Activated CD4-positive, alpha-beta T cell treated with anti-CD3 and anti-CD28 coated beads, Interleukin-2, amount 10 ng/mL, durations not matched to agents 7 days and 5 days (primary cell): ENCODE measurements at regions not wholly inside any gene's neighbourhood (a gene's known extent, or its start where the extent isn't known, plus 50 kb on each side); places are given as distances from the start of the nearest gene placed in this dataset.
"Not testable (repeated sequence)": the region's sequence is repeated elsewhere in the genome, so short reads cannot be mapped to it uniquely, and the experiment has no call there.

Experiments
- CTCF ChIA-PET: fragments of 350-600 bp; sonication (Branson Sonifier 250); formaldehyde crosslinking; loops from one replicate; lab custom pipeline; 2021; ENCODE audit warnings: antibody characterized with exemption; lab: Charles Lee
- POLR2A ChIA-PET: fragments of 350-600 bp; sonication (Branson Sonifier 250); formaldehyde crosslinking; loops from one replicate; lab custom pipeline; 2021; ENCODE audit warnings: antibody characterized with exemption; lab: Charles Lee
- DNase-seq: peaks from one replicate; pipeline ENCODE4 v3.0.0-alpha.2; 2020
- H3K27ac Mint-ChIP-seq: one replicate; pipeline ENCODE4 v1.8.0; 2021; ENCODE audit warnings: mild to moderate bottlenecking, moderate library complexity, mixed read lengths
- H3K27me3 Mint-ChIP-seq: one replicate; pipeline ENCODE4 v1.8.0; 2021; ENCODE audit warnings: mixed read lengths
- H3K36me3 Mint-ChIP-seq: one replicate; pipeline ENCODE4 v1.8.0; 2021; ENCODE audit warnings: low read depth, mixed read lengths
- H3K4me1 Mint-ChIP-seq: one replicate; pipeline ENCODE4 v1.8.0; 2021; ENCODE audit warnings: mixed read lengths
- H3K4me3 Mint-ChIP-seq: one replicate; pipeline ENCODE4 v1.8.0; 2021; ENCODE audit warnings: mild to moderate bottlenecking, moderate library complexity, mixed read lengths
- H3K9me3 Mint-ChIP-seq: one replicate; pipeline ENCODE4 v1.8.0; 2021; ENCODE audit warnings: mixed read lengths

- POLR2A ChIA-PET = no interaction called here
- Mint-ChIP-seq H3K27me3 (no peaks in the 10 kb centered on the region), H3K4me3 (no peak overlapping the region), H3K4me1 (no peaks in the 10 kb centered on the region), H3K9me3 (peaks cover 4% of the 10 kb centered on the region), H3K36me3 (no peaks in the 10 kb centered on the region), H3K27ac (no peak overlapping the region)
- no peak for DNase-seq
- CTCF ChIA-PET = no interaction called here
These were observed 622.2 kb downstream of the CDH9 start for GRCh38 chr5:26415987-26416779.

GRCh38 chr5:26390608-26391007, 647.8 kb downstream of the CDH9 start:
- no peak overlapping the region for H3K4me3 Mint-ChIP-seq
- DNase-seq = no peak
- no peaks in the 10 kb centered on the region for H3K4me1 Mint-ChIP-seq
- no peaks in the 10 kb centered on the region for H3K27me3 Mint-ChIP-seq
- POLR2A ChIA-PET = no interaction called here
- no peaks in the 10 kb centered on the region for H3K36me3 Mint-ChIP-seq
- H3K27ac Mint-ChIP-seq = no peak overlapping the region
- peaks cover 8% of the 10 kb centered on the region for H3K9me3 Mint-ChIP-seq
- CTCF ChIA-PET = no interaction called here

GRCh38 chr5:26388976-26389375, 649.4 kb downstream of the CDH9 start:
- no peaks in the 10 kb centered on the region for H3K36me3 Mint-ChIP-seq
- H3K27me3 Mint-ChIP-seq = no peaks in the 10 kb centered on the region
- H3K27ac Mint-ChIP-seq = no peak overlapping the region
- ChIA-PET CTCF (no interaction called here), POLR2A (no interaction called here)
- DNase-seq = no peak
- H3K4me1 Mint-ChIP-seq = no peaks in the 10 kb centered on the region
- H3K9me3 Mint-ChIP-seq = peaks cover 6% of the 10 kb centered on the region
- no peak overlapping the region for H3K4me3 Mint-ChIP-seq

- Mint-ChIP-seq H3K4me1 (no peaks in the 10 kb centered on the region), H3K4me3 (no peak overlapping the region), H3K36me3 (no peaks in the 10 kb centered on the region), H3K27ac (no peak overlapping the region), H3K27me3 (no peaks in the 10 kb centered on the region), H3K9me3 (peaks cover 6% of the 10 kb centered on the region)
- no peak for DNase-seq
- POLR2A ChIA-PET = no interaction called here
- CTCF ChIA-PET = no interaction called here
These were observed 651.9 kb downstream of the CDH9 start for GRCh38 chr5:26386532-26386931.

GRCh38 chr5:26364624-26365023, 673.8 kb downstream of the CDH9 start:
- DNase-seq, H3K4me1 Mint-ChIP-seq, H3K4me3 Mint-ChIP-seq, POLR2A ChIA-PET, CTCF ChIA-PET, H3K27ac Mint-ChIP-seq, H3K36me3 Mint-ChIP-seq, H3K27me3 Mint-ChIP-seq: not testable (repeated sequence)
- H3K9me3 Mint-ChIP-seq = peaks cover 16% of the 10 kb centered on the region

GRCh38 chr5:26343801-26344325, 694.5 kb downstream of the CDH9 start:
- CTCF ChIA-PET = interaction anchor here (1.4 kb wide), 1 partner anchor 12 kb away, joined by 3 read pairs; no protein-coding TSS in a partner anchor
- H3K27ac Mint-ChIP-seq = no peak overlapping the region
- no peaks in the 10 kb centered on the region for H3K36me3 Mint-ChIP-seq
- POLR2A ChIA-PET = no interaction called here
- H3K9me3 Mint-ChIP-seq = peaks cover 14% of the 10 kb centered on the region
- no peak for DNase-seq
- no peak overlapping the region for H3K4me3 Mint-ChIP-seq
- no peaks in the 10 kb centered on the region for H3K27me3 Mint-ChIP-seq
- no peaks in the 10 kb centered on the region for H3K4me1 Mint-ChIP-seq

GRCh38 chr5:26339576-26339975, 698.8 kb downstream of the CDH9 start:
- Mint-ChIP-seq H3K36me3 (no peaks in the 10 kb centered on the region), H3K27ac (no peak overlapping the region), H3K4me1 (no peaks in the 10 kb centered on the region), H3K9me3 (peaks cover 28% of the 10 kb centered on the region), H3K4me3 (no peak overlapping the region), H3K27me3 (no peaks in the 10 kb centered on the region)
- POLR2A ChIA-PET = no interaction called here
- DNase-seq = no peak
- CTCF ChIA-PET = no interaction called here

GRCh38 chr5:26329562-26330189, 708.7 kb downstream of the CDH9 start:
- H3K4me1 Mint-ChIP-seq = no peaks in the 10 kb centered on the region
- POLR2A ChIA-PET = no interaction called here

GRCh38 chr5:26326153-26326759, 712.1 kb downstream of the CDH9 start:
- Mint-ChIP-seq H3K27ac (no peak overlapping the region), H3K9me3 (peaks cover 2% of the 10 kb centered on the region), H3K27me3 (no peaks in the 10 kb centered on the region), H3K4me1 (no peaks in the 10 kb centered on the region), H3K36me3 (no peaks in the 10 kb centered on the region), H3K4me3 (no peak overlapping the region)
- DNase-seq = no peak
- ChIA-PET POLR2A (no interaction called here), CTCF (no interaction called here)

More at GRCh38 chr5:26329562-26330189, 708.7 kb downstream of the CDH9 start:
- Mint-ChIP-seq H3K27me3 (no peaks in the 10 kb centered on the region), H3K27ac (no peak overlapping the region), H3K36me3 (no peaks in the 10 kb centered on the region), H3K4me3 (no peak overlapping the region), H3K9me3 (peaks cover 2% of the 10 kb centered on the region)
- CTCF ChIA-PET = no interaction called here
- DNase-seq = no peak

GRCh38 chr5:26325432-26325831, 713.0 kb downstream of the CDH9 start:
- DNase-seq, CTCF ChIA-PET, H3K4me1 Mint-ChIP-seq, H3K4me3 Mint-ChIP-seq, H3K27me3 Mint-ChIP-seq, POLR2A ChIA-PET, H3K36me3 Mint-ChIP-seq, H3K9me3 Mint-ChIP-seq, H3K27ac Mint-ChIP-seq: not testable (repeated sequence)

- H3K36me3 Mint-ChIP-seq, H3K4me3 Mint-ChIP-seq, POLR2A ChIA-PET, DNase-seq, CTCF ChIA-PET, H3K27ac Mint-ChIP-seq, H3K27me3 Mint-ChIP-seq, H3K4me1 Mint-ChIP-seq, H3K9me3 Mint-ChIP-seq: not testable (repeated sequence)
These were observed 714.0 kb downstream of the CDH9 start for GRCh38 chr5:26324273-26324895.

- H3K4me3 Mint-ChIP-seq = no peak overlapping the region
- no peak overlapping the region for H3K27ac Mint-ChIP-seq
- H3K27me3 Mint-ChIP-seq = no peaks in the 10 kb centered on the region
- DNase-seq = no peak
- H3K9me3 Mint-ChIP-seq = peaks cover 4% of the 10 kb centered on the region
- ChIA-PET POLR2A (no interaction called here), CTCF (no interaction called here)
- no peaks in the 10 kb centered on the region for H3K36me3 Mint-ChIP-seq
- no peaks in the 10 kb centered on the region for H3K4me1 Mint-ChIP-seq
These were observed 714.6 kb downstream of the CDH9 start for GRCh38 chr5:26323794-26324193.

GRCh38 chr5:26321278-26321677, 717.1 kb downstream of the CDH9 start:
- Mint-ChIP-seq H3K9me3 (peaks cover 9% of the 10 kb centered on the region), H3K27ac (no peak overlapping the region), H3K27me3 (no peaks in the 10 kb centered on the region), H3K36me3 (no peaks in the 10 kb centered on the region), H3K4me1 (no peaks in the 10 kb centered on the region), H3K4me3 (no peak overlapping the region)
- ChIA-PET POLR2A (no interaction called here), CTCF (no interaction called here)
- DNase-seq = no peak
